ENCODE measurements at regions not wholly inside any gene's neighbourhood (a gene's known extent, or its start where the extent isn't known, plus 50 kb on each side); places are given as distances from the start of the nearest gene placed in this dataset.

- TF ChIP-seq, protein P1, sequence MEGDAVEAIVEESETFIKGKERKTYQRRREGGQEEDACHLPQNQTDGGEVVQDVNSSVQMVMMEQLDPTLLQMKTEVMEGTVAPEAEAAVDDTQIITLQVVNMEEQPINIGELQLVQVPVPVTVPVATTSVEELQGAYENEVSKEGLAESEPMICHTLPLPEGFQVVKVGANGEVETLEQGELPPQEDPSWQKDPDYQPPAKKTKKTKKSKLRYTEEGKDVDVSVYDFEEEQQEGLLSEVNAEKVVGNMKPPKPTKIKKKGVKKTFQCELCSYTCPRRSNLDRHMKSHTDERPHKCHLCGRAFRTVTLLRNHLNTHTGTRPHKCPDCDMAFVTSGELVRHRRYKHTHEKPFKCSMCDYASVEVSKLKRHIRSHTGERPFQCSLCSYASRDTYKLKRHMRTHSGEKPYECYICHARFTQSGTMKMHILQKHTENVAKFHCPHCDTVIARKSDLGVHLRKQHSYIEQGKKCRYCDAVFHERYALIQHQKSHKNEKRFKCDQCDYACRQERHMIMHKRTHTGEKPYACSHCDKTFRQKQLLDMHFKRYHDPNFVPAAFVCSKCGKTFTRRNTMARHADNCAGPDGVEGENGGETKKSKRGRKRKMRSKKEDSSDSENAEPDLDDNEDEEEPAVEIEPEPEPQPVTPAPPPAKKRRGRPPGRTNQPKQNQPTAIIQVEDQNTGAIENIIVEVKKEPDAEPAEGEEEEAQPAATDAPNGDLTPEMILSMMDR (IDR thresholded peaks at IDR 0.05; ENCODE audit: low read depth, low read length) = no peak
- no peak for DNase-seq (ENCODE audit: extremely low read depth, low read depth)
Observed at GRCh38 chr4:11743976-11744375, 315.3 kb upstream of the HS3ST1 start.

DNA sequence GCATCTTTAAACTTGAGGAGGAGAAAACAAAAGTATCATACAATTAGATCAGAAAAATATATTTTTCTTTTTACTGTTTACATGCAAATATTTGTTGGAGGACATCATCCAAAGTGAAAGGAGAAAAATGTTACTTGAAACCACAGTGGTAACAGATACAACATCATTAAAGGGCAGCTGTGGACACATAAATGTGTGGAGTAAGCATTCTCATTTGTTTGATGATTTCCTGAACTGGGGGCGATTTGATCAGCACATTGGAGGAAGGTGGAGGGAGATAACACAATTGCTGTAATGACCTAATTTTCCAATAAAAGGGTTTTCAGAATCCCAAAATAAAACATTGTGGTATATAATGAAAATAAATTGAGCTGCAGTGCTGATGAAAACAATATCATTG is 314.5 kb upstream of the HS3ST1 start:
- DNase-seq (ENCODE audit: extremely low read depth, low read depth) = no peak

DNA sequence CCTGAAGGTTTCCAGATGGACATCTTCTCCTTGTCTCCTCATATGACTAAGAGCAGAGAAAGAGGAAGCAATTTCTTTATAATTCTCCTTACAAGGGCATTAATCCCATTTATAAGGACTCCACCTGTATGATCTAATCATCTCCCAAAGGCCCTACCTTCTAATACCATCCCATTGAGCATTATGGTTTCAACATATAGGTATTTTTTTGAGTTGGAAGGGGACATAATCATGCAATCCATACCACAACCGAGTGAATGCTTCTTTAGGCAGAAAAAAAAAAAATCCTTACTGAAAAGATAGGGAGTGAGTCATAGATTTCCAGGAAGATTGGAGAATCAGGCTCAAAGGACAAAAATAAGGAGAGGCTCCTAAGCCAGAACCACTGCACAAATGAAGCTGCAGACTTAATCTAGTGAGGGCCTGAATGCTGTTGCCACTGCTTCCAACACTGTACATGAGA is 312.5 kb upstream of the HS3ST1 start:
- TF ChIP-seq, protein P1 (IDR thresholded peaks at IDR 0.05; ENCODE audit: low read depth, low read length) = no peak

More for the DNA sequence above, 314.5 kb upstream of the HS3ST1 start:
- TF ChIP-seq, protein P1 (IDR thresholded peaks at IDR 0.05; ENCODE audit: low read depth, low read length) = no peak

GRCh38 chr4:11739992-11740391 is 311.3 kb upstream of the HS3ST1 start:
- TF ChIP-seq, protein P1 (IDR thresholded peaks at IDR 0.05; ENCODE audit: low read depth, low read length) = no peak
- no peak for DNase-seq (ENCODE audit: extremely low read depth, low read depth)

More for the DNA sequence above, 312.5 kb upstream of the HS3ST1 start:
- DNase-seq (ENCODE audit: extremely low read depth, low read depth) = no peak

DNA sequence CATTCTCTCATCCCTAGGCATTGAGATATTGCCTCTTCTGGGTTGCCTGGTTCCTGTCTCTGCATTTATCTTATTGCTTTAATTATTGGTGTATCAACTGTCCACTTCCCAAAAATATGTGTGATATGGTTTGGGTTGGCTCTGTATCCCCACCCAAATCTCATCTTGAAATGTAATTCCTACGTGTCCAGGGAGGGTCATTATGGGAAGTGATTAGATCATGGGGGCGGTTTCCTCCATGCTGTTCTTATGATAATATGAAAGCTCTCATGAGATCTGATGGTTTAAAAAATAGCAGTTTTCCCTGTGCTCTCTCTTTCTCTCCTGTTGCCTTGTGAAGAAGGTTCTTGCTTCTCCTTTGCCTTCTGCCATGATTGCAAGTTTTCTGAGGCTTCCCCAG is 308.3 kb upstream of the HS3ST1 start:
- DNase-seq (ENCODE audit: extremely low read depth, low read depth) = no peak
- TF ChIP-seq, protein P1 (IDR thresholded peaks at IDR 0.05; ENCODE audit: low read depth, low read length) = no peak

DNA sequence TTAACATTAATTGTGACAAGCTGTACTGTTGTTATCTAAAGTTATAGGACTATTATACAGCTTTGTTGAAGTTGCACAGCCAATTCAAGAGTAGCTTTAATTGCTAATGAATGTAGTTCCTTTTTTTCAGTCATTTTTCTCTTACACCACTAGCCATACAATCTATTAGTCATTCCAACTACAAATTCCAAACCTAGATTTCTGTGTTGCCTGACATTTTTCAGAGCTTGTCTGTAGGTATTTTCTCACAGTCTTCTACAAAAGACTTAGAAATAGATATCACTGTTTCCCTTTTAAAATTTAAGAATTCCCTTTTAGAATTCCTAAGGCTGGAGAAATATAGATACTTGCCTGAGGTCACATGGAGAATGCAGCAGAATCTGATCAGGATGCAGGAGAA is 307.0 kb upstream of the HS3ST1 start:
- TF ChIP-seq, protein P1 (IDR thresholded peaks at IDR 0.05; ENCODE audit: low read depth, low read length) = no peak
- DNase-seq (ENCODE audit: extremely low read depth, low read depth) = no peak

DNA sequence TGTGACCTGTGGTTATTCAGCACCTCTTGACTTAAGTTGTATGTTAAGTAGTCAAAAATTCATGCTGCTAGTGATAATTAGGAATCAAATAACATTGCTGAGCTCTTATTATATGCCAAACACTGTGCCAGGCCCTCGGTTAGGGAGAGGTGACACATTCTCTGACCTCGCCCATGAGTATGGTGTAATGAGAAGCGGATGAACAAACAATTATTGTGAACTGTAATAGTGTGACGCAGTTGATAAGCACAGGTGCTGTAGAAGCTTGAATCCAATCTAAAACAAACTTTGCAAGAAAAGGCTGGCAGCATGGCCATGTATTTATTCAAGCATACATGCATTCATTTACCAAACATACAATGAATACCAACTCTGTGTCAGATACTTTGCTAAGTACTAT is 303.5 kb upstream of the HS3ST1 start:
- DNase-seq (ENCODE audit: extremely low read depth, low read depth) = no peak
- TF ChIP-seq, protein P1 (IDR thresholded peaks at IDR 0.05; ENCODE audit: low read depth, low read length) = no peak
